Uterus (tissue), 2 donors: ENCODE measurements at regions not wholly inside any gene's neighbourhood (a gene's known extent, or its start where the extent isn't known, plus 50 kb on each side); places are given as distances from the start of the nearest gene placed in this dataset.

Source experiments
- CTCF ChIP-seq, 4 experiments: fragments of 200-600 bp in 2 of 4; fragments of 450-650 bp in 2 of 4; sonication (generic) in 2 of 4; IDR thresholded peaks; one replicate each; pipeline ENCODE4 v1.5.1; 2016 to 2019; ENCODE audit warnings: antibody characterized with exemption in 4 of 4, mild to moderate bottlenecking in 2 of 4, moderate library complexity in 1 of 4
- POLR2A ChIP-seq, 2 donors: fragments of 450-650 bp; IDR thresholded peaks; one replicate each; pipeline ENCODE4 v1.6.1; 2016; ENCODE audit warnings: antibody characterized with exemption in 2 of 2, mild to moderate bottlenecking in 1 of 2, moderate library complexity in 1 of 2

- TF ChIP-seq CTCF (IDR thresholded peaks at IDR 0.05) (no peak), POLR2A (IDR thresholded peaks at IDR 0.05) (no peak)
These were observed 107.8 kb upstream of the NAV2 start for GRCh38 chr11:19604679-19605375.
